Keratinocyte (primary cell): ENCODE measurements at regions not wholly inside any gene's neighbourhood (a gene's known extent, or its start where the extent isn't known, plus 50 kb on each side); places are given as distances from the start of the nearest gene placed in this dataset.

Experiments used
- EZH2 ChIP-seq: IDR thresholded peaks from one replicate; pipeline ENCODE4 v1.6.1; 2012; ENCODE audit warnings: inconsistent platforms, mild to moderate bottlenecking, low read length, moderate library complexity
- TF ChIP-seq, protein P1 (sequence below), 3 experiments: IDR thresholded peaks in 1 of 3; conservative IDR thresholded peaks in 1 of 3; optimal IDR thresholded peaks in 1 of 3; 2 replicates in 2 of 3; 3 replicates in 1 of 3; pipeline versions ENCODE3 to v1.5.1; 2011; ENCODE audit warnings: low read length in 3 of 3, mild to moderate bottlenecking in 3 of 3, moderate library complexity in 2 of 3, control low read depth in 1 of 3, inconsistent platforms in 1 of 3; ENCODE audit not compliant: insufficient read depth in 2 of 3; ENCODE audit errors: extremely low read depth in 1 of 3

DNA sequence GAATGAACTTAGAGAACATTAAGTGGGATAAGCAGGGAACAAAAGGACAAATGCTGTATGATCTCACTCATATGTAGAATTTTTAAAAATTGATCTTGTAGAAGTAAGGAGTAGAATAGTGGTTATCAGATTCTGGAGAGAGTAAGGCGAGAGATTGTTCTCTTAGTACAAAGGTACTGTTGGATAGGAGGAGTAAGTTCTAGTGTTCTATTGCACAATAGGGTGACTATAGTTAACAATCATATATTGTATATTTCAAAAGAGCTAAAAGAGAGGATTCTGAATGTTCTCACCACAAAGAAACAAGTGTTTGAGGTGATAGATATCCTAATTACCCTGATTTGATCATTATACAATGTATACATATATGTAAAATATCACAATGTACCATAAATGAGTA is 735.9 kb downstream of the NCAM2 start:
- TF ChIP-seq, protein P1, sequence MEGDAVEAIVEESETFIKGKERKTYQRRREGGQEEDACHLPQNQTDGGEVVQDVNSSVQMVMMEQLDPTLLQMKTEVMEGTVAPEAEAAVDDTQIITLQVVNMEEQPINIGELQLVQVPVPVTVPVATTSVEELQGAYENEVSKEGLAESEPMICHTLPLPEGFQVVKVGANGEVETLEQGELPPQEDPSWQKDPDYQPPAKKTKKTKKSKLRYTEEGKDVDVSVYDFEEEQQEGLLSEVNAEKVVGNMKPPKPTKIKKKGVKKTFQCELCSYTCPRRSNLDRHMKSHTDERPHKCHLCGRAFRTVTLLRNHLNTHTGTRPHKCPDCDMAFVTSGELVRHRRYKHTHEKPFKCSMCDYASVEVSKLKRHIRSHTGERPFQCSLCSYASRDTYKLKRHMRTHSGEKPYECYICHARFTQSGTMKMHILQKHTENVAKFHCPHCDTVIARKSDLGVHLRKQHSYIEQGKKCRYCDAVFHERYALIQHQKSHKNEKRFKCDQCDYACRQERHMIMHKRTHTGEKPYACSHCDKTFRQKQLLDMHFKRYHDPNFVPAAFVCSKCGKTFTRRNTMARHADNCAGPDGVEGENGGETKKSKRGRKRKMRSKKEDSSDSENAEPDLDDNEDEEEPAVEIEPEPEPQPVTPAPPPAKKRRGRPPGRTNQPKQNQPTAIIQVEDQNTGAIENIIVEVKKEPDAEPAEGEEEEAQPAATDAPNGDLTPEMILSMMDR (optimal IDR thresholded peaks at IDR 0.05 in 1 of 3, IDR thresholded peaks at IDR 0.05 in 1 of 3, conservative IDR thresholded peaks at IDR 0.05 in 1 of 3; ENCODE audit: extremely low read depth in 1 of 3, insufficient read depth in 2 of 3, low read length in 3 of 3), result no peak
- no peak for TF ChIP-seq EZH2
